SU-DHL-6 (cell line): ENCODE measurements at regions not wholly inside any gene's neighbourhood (a gene's known extent, or its start where the extent isn't known, plus 50 kb on each side); places are given as distances from the start of the nearest gene placed in this dataset.

Experiments used
- EZH2phosphoT487 ChIP-seq: fragments of 200-600 bp; sonication (generic), shearing (Covaris generic); conservative IDR thresholded peaks from 2 replicates; pipeline ENCODE4 v1.6.1; 2018; ENCODE audit warnings: mild to moderate bottlenecking, antibody characterized with exemption, low read length, moderate library complexity, mixed read lengths
- TF ChIP-seq, protein P1 (sequence below): fragments of 200-600 bp; sonication (generic); IDR thresholded peaks from one replicate; pipeline ENCODE4 v1.5.1; 2017; ENCODE audit warnings: antibody characterized with exemption, mild to moderate bottlenecking, low read length, moderate library complexity; ENCODE audit not compliant: insufficient read depth, poor library complexity, severe bottlenecking

DNA sequence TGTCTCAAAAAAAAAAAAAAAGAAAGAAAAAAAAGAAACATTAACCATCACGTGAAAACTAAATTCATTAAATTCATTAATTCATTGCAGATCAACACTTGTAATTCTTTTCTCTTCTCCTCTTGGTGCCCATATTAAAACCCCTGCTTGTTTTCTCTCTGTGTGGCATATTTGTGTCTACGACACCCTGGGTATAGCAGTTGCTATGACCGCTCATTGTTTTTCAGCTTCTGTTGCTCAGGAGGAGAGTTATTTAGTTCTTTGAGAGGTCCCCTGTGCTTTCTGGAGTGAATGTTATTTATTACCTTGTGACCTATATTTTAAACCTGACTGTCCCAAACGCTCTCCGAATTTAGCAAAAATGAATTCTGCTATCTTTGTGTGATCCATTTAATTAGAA is 62.3 kb upstream of the CLMP start:
- TF ChIP-seq, protein P1, sequence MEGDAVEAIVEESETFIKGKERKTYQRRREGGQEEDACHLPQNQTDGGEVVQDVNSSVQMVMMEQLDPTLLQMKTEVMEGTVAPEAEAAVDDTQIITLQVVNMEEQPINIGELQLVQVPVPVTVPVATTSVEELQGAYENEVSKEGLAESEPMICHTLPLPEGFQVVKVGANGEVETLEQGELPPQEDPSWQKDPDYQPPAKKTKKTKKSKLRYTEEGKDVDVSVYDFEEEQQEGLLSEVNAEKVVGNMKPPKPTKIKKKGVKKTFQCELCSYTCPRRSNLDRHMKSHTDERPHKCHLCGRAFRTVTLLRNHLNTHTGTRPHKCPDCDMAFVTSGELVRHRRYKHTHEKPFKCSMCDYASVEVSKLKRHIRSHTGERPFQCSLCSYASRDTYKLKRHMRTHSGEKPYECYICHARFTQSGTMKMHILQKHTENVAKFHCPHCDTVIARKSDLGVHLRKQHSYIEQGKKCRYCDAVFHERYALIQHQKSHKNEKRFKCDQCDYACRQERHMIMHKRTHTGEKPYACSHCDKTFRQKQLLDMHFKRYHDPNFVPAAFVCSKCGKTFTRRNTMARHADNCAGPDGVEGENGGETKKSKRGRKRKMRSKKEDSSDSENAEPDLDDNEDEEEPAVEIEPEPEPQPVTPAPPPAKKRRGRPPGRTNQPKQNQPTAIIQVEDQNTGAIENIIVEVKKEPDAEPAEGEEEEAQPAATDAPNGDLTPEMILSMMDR = no peak
- no peak for TF ChIP-seq EZH2phosphoT487
